ENCODE measurements at regions not wholly inside any gene's neighbourhood (a gene's known extent, or its start where the extent isn't known, plus 50 kb on each side); places are given as distances from the start of the nearest gene placed in this dataset.

DNA sequence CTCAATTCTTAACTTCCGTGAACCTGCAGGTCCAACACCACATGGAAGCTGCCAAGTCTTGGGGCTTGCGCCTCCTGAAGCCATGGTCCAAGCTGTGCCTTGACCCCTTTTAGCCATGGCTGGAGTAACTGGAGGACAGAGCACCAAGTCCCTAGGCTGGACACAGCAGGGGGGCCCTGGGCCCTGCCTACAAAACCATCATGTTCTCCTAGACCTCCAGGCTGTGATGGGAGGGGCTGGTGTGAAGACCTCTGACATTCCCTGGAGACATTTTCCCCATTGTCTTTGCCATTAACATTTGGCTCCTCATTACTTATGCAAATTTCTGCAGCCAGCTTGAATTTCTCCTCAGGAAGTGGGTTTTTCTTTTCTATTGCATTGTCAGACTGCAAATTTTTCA lies 570.1 kb downstream of the FSCB start:
- no peak overlapping the region for H3K27ac ChIP-seq (ENCODE audit: extremely low read length, insufficient read depth, low read length)
- no peaks in the 10 kb centered on the region; the same call in 1 of the 2 replicates for H3K9me3 ChIP-seq (ENCODE audit: low read length)
- CTCF ChIA-PET (ENCODE audit: low intra/inter-chr PET ratio, low total read pairs), result no interaction called here
- no peaks in the 10 kb centered on the region for H4K20me1 ChIP-seq (ENCODE audit: insufficient read depth, low read length)
- H3K36me3 ChIP-seq (replicated peaks in 1 of 2; ENCODE audit: control insufficient read depth in 1 of 2, insufficient read depth in 2 of 2, low read length in 2 of 2), result no peaks in the 10 kb centered on the region
- H3K4me3 ChIP-seq (replicated peaks in 1 of 3; ENCODE audit: insufficient read depth in 1 of 3, low read depth in 2 of 3, low read length in 3 of 3), result no peak overlapping the region
- POLR2A ChIA-PET, result no interaction called here
- intact Hi-C loops (cut with micrococcal nuclease; ENCODE audit: unreplicated experiment) (no loop called here), in situ Hi-C loops (cut with HindIII; ENCODE audit: extremely low pct_ligation_motif_present, low pct_unique_long_range_greater_than_20kb) (no loop called here)
- H3K9ac ChIP-seq (ENCODE audit: insufficient read depth, low read depth, low read length), result no peak overlapping the region
- no peak overlapping the region for H3K4me2 ChIP-seq (ENCODE audit: low read depth, low read length)
- no peaks in the 10 kb centered on the region; a peak in 1 of 5 replicates for H3K27me3 ChIP-seq (ENCODE audit: control insufficient read depth in 1 of 2, insufficient read depth in 2 of 2, low read length in 2 of 2)
- TF ChIP-seq, protein P1, sequence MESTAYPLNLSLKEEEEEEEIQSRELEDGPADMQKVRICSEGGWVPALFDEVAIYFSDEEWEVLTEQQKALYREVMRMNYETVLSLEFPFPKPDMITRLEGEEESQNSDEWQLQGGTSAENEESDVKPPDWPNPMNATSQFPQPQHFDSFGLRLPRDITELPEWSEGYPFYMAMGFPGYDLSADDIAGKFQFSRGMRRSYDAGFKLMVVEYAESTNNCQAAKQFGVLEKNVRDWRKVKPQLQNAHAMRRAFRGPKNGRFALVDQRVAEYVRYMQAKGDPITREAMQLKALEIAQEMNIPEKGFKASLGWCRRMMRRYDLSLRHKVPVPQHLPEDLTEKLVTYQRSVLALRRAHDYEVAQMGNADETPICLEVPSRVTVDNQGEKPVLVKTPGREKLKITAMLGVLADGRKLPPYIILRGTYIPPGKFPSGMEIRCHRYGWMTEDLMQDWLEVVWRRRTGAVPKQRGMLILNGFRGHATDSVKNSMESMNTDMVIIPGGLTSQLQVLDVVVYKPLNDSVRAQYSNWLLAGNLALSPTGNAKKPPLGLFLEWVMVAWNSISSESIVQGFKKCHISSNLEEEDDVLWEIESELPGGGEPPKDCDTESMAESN (CRISPR knock-in tag; conservative IDR thresholded peaks at IDR 0.05), result no peak
- TF ChIP-seq ZNF292 (CRISPR knock-in tag; IDR thresholded peaks at IDR 0.05; ENCODE audit: borderline replicate concordance, low read depth), result no peak
- H2AFZ ChIP-seq (ENCODE audit: low read length), result no peak overlapping the region
- no peaks in the 10 kb centered on the region; the same call in 1 of the 2 replicates for H3K4me1 ChIP-seq (ENCODE audit: insufficient read depth, low read length)
- FAIRE-seq (no peak), ATAC-seq (no peak), DNase-seq (ENCODE audit: low spot score) (no peak)
- no CpG with 5 or more reads among the region's 2 CpGs for WGBS (ENCODE audit: low lambda C conversion rate)
- no peaks in the 10 kb centered on the region for H3K79me2 ChIP-seq (ENCODE audit: insufficient read depth, low read length)
- no TSS peak for BruUV-seq (replicated peaks)

DNA sequence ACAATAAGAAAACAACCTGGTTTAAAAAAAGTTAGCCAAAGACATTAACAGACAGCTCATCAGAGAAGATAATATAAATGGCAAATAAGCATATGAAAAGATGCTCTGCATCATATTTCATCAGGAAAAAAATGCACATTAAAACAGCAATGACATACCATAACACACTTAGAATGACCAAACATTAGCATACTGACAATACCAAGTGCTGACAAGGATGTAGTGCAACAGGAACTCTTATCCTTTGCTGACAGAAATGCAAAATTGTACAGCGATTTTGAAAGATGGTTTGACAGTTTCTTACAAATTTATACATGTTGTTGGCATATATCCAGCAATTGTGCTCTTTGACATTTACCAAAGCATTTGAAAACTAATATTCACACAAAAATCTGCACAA lies 573.0 kb downstream of the FSCB start:
- no peaks in the 10 kb centered on the region for H3K36me3 ChIP-seq (replicated peaks in 1 of 2; ENCODE audit: control insufficient read depth in 1 of 2, insufficient read depth in 2 of 2, low read length in 2 of 2)
- no peak for ATAC-seq
- H3K9me3 ChIP-seq (ENCODE audit: low read length), result no peaks in the 10 kb centered on the region; the same call in 1 of the 2 replicates
- no peaks in the 10 kb centered on the region for H4K20me1 ChIP-seq (ENCODE audit: insufficient read depth, low read length)
- no peak for FAIRE-seq
- H3K27ac ChIP-seq (ENCODE audit: extremely low read length, insufficient read depth, low read length), result no peak overlapping the region
- no peak overlapping the region for H3K4me2 ChIP-seq (ENCODE audit: low read depth, low read length)
- H3K9ac ChIP-seq (ENCODE audit: insufficient read depth, low read depth, low read length), result no peak overlapping the region
- no peak overlapping the region for H2AFZ ChIP-seq (ENCODE audit: low read length)
- TF ChIP-seq, protein P2, sequence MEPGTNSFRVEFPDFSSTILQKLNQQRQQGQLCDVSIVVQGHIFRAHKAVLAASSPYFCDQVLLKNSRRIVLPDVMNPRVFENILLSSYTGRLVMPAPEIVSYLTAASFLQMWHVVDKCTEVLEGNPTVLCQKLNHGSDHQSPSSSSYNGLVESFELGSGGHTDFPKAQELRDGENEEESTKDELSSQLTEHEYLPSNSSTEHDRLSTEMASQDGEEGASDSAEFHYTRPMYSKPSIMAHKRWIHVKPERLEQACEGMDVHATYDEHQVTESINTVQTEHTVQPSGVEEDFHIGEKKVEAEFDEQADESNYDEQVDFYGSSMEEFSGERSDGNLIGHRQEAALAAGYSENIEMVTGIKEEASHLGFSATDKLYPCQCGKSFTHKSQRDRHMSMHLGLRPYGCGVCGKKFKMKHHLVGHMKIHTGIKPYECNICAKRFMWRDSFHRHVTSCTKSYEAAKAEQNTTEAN (CRISPR knock-in tag; conservative IDR thresholded peaks at IDR 0.05), result no peak
- TF ChIP-seq ZNF7 (CRISPR knock-in tag; IDR thresholded peaks at IDR 0.05), result peak; percentile 91
- in situ Hi-C loops (cut with HindIII; ENCODE audit: extremely low pct_ligation_motif_present, low pct_unique_long_range_greater_than_20kb) (no loop called here), intact Hi-C loops (cut with micrococcal nuclease; ENCODE audit: unreplicated experiment) (no loop called here)
- no peak overlapping the region for H3K4me3 ChIP-seq (replicated peaks in 1 of 3; ENCODE audit: insufficient read depth in 1 of 3, low read depth in 2 of 3, low read length in 3 of 3)
- CTCF ChIA-PET (ENCODE audit: low intra/inter-chr PET ratio, low total read pairs), result no interaction called here
- WGBS (ENCODE audit: low lambda C conversion rate), result 0% methylated on average over 1 of the region's 1 CpG
- no TSS peak for BruUV-seq (replicated peaks)
- POLR2A ChIA-PET, result no interaction called here
- H3K79me2 ChIP-seq (ENCODE audit: insufficient read depth, low read length), result no peaks in the 10 kb centered on the region
- no peak for DNase-seq (ENCODE audit: low spot score)
- no peaks in the 10 kb centered on the region; the same call in 1 of the 2 replicates for H3K4me1 ChIP-seq (ENCODE audit: insufficient read depth, low read length)
- no peaks in the 10 kb centered on the region for H3K27me3 ChIP-seq (ENCODE audit: control insufficient read depth in 1 of 2, insufficient read depth in 2 of 2, low read length in 2 of 2)
